AG20443 (cell line): ENCODE measurements at regions not wholly inside any gene's neighbourhood (a gene's known extent, or its start where the extent isn't known, plus 50 kb on each side); places are given as distances from the start of the nearest gene placed in this dataset.
"Not testable (repeated sequence)": the region's sequence is repeated elsewhere in the genome, so short reads cannot be mapped to it uniquely, and the experiment has no call there.

ENCODE experiments used
- DNase-seq: peaks from one replicate; pipeline ENCODE4 v3.0.0; 2012; ENCODE audit warnings: low spot score, mixed read lengths

DNA sequence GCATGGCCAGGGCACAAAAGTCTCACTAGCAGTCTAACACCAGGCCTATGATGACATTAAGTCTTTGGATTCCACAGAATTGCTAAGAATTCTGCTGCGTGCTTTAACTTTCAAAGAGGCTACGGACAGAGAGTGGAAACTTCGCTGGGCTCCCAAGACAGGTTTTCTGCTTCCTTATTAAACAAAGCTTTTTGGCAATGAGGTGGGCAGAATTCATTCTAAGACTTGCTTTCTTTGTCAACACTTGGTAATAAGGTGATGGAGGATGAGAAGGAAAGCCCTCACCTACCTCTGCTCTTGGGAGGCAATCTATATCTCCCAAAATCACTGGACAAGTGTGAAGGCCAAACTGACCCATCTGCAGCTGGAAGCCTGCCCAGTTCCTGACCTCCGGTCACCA is 231.9 kb downstream of the ATPSCKMT start:
- no peak for DNase-seq

GRCh38 chr5:10016559-10016958 is 233.1 kb downstream of the ATPSCKMT start:
- DNase-seq = not testable (repeated sequence)

- DNase-seq = not testable (repeated sequence)
Measured at GRCh38 chr5:10015681-10016080, 234.0 kb downstream of the ATPSCKMT start.

DNA sequence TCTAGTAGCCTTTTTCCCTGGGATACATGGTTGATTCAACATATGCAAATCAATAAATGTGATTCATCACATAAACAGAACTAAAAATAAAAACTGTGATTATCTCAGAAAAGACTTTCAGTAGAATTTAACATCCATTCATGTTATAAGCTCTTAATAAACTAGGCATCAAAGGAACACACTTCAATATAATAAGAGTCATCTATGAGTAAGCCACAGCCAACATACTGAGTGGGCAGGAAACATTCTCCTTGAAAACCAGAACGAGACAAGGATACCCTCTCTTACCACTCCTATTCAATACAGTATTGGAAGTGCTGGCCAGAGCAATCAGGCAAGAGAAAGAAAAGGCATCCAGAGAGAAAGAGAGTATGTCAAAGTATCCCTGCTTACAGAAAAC is 239.9 kb downstream of the ATPSCKMT start:
- no peak for DNase-seq

- DNase-seq = no peak
Measured at GRCh38 chr5:9987101-9987500, 262.6 kb downstream of the ATPSCKMT start.

GRCh38 chr5:9977070-9977469 is 272.6 kb downstream of the ATPSCKMT start:
- DNase-seq = no peak

DNA sequence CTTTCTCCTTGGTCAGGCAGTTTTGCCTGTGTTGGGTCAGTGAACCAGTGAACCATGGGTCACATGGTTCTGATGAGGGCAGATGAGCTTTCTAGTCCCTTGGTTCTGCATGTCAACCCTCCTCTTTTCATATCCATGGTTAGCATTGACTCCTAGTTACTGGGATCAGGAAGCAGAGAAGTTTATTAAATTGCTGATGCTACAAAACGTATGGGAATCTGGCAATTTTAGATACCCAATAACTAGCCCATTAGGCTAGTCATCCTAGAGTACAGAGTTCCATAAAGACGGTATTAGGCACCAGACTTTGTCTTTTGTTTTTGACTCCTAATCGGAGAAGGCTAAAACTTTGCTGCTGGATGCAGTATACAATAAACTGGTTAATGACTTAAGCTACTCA is 273.1 kb downstream of the ATPSCKMT start:
- no peak for DNase-seq

- no peak for DNase-seq
Measured at GRCh38 chr5:9972059-9972458, 277.6 kb downstream of the ATPSCKMT start.

DNA sequence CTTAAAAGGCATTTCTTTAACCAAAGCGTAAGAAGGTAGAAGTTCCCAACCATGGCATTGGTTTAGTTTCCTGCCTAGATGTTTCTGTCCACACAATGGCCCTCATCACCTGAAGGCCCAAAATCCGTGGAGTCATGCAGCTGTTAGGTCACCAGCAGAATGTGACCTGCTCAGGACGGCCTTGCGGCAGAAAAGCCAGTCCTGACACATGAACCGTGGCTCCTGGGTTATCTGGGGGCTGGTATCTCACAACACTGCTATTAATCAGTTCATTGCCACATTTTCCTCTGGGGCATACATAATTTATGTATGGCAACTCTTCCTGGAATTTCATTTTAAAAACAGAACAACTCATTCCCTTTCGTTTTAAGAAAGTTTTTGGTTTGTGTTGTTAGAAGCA is 278.4 kb downstream of the ATPSCKMT start:
- no peak for DNase-seq

- DNase-seq = no peak
Measured at GRCh38 chr5:9958914-9959313, 290.8 kb downstream of the ATPSCKMT start.

GRCh38 chr5:9957214-9957613 is 292.5 kb downstream of the ATPSCKMT start:
- DNase-seq = no peak

- no peak for DNase-seq
Measured at GRCh38 chr5:9956725-9957124, 293.0 kb downstream of the ATPSCKMT start.

GRCh38 chr5:9955586-9955985 is 294.1 kb downstream of the ATPSCKMT start:
- no peak for DNase-seq

- DNase-seq = no peak
Measured at GRCh38 chr5:9954869-9955268, 294.8 kb downstream of the ATPSCKMT start.

GRCh38 chr5:9953691-9954090 is 296.0 kb downstream of the ATPSCKMT start:
- no peak for DNase-seq

GRCh38 chr5:9951865-9952516 is 297.7 kb downstream of the ATPSCKMT start:
- no peak for DNase-seq

- DNase-seq = no peak
Measured at GRCh38 chr5:9947944-9948343, 301.7 kb downstream of the ATPSCKMT start.

- no peak for DNase-seq
Measured at GRCh38 chr5:9947225-9947714, 302.4 kb downstream of the ATPSCKMT start.

- peak; percentile 53 for DNase-seq
Measured at GRCh38 chr5:9932770-9933169, 302.6 kb upstream of the TAS2R1 start.

GRCh38 chr5:9930156-9930555 is 300.0 kb upstream of the TAS2R1 start:
- DNase-seq = no peak

DNA sequence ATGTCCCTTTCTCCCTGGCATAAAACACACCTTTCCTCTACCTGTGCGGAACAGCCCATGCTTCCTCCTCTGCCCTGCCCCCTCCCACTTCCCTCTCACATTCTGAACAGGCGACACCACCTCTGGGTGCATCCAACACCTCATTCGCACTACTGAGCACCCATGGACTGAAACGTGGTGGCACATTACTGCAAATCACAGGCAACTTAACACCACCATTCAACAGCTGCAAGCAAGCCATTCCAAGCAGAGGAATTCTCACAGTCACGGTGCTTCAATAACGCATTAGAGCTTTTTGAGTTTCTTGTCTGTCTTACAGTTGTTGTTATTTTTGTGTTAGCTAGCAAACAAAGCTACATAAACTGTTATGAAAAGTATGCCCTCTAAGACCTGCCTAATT is 298.2 kb upstream of the TAS2R1 start:
- no peak for DNase-seq

DNA sequence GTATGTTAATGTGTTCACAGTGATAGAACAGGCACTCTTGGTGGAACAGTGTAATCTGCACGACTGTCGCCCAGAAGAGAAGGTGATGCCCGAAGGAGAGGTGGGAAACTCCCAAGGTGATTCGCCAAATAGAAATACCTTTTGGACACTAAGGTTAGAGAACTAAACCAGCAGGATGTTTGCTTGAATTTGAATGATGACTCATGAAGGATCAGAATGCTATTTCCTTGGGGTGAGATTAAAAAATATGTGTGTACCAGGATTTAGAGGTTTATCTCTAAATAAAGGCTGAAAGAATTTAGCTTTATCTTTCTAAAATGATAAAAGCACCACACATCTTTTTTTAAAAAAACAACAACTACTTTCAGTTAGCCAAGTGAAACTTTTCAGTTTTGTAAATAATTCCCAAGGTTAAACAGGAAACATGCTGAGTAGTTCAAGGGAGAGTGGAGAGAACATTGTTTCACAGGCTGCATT is 297.4 kb upstream of the TAS2R1 start:
- no peak for DNase-seq

- peak; percentile 34 for DNase-seq
Measured at GRCh38 chr5:9927106-9927505, 297.0 kb upstream of the TAS2R1 start.

DNA sequence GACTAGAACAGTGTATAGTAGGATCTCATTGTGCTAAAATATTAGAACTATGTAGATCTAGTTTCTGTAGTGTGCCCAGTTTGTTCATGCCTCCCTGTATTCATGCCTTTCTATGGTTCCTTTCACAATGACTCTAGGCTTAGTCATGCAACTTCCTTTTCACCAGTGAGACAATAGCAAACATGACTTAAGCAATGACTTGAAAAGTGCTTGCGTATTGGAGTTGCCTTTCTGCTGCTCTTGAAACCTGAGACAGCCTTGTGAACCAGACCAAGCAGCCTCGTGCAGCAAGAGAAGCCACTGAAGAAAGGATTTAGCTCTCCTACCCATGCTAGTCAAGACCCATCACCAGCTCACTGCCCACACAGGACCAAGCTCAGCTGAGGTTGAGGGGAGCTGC is 294.5 kb upstream of the TAS2R1 start:
- peak; percentile 88 for DNase-seq
